Right lobe of liver (tissue), 4 donors: ENCODE measurements at regions not wholly inside any gene's neighbourhood (a gene's known extent, or its start where the extent isn't known, plus 50 kb on each side); places are given as distances from the start of the nearest gene placed in this dataset.

Experiments
- CTCF ChIP-seq, 4 donors: fragments of 200-600 bp in 3 of 4; fragments of 450-650 bp in 1 of 4; IDR thresholded peaks; one replicate each; pipeline versions ENCODE4 v1.5.1 to v1.8.0; 2016 to 2022; ENCODE audit warnings: antibody characterized with exemption in 4 of 4, mild to moderate bottlenecking in 2 of 4
- POLR2A ChIP-seq: fragments of 450-650 bp; IDR thresholded peaks from one replicate; pipeline ENCODE4 v1.6.1; 2017; ENCODE audit warnings: antibody characterized with exemption, mild to moderate bottlenecking
- donor health status: DM: no; HTN: no; CAD: no.
- donor health status: DM: no; HTN: no; CAD: no.
- donor health status: DM: no; HTN: yes; CAD: no.

GRCh38 chr14:106837870-106838269 lies 1311.5 kb downstream of the TMEM121 start:
- TF ChIP-seq CTCF (IDR thresholded peaks at IDR 0.05) = no peak
- no peak for TF ChIP-seq POLR2A
